Left ventricle myocardium inferior (tissue), 1 donor: ENCODE measurements at regions not wholly inside any gene's neighbourhood (a gene's known extent, or its start where the extent isn't known, plus 50 kb on each side); places are given as distances from the start of the nearest gene placed in this dataset.
"Not testable (repeated sequence)": the region's sequence is repeated elsewhere in the genome, so short reads cannot be mapped to it uniquely, and the experiment has no call there.

ENCODE experiments used
- DNase-seq: peaks from one replicate; pipeline ENCODE4 v3.0.0-alpha.2; 2020
- H3K27ac ChIP-seq: fragments of 200-600 bp; replicated peaks from 2 replicates; pipeline ENCODE4 v1.8.0; 2021
- H3K27me3 ChIP-seq: fragments of 200-600 bp; 2 replicates; pipeline ENCODE4 v1.8.0; 2021; ENCODE audit warnings: low read depth
- H3K36me3 ChIP-seq: fragments of 200-600 bp; 2 replicates; pipeline ENCODE4 v1.8.0; 2021
- H3K4me1 ChIP-seq: fragments of 200-600 bp; 2 replicates; pipeline ENCODE4 v1.8.0; 2021
- H3K4me3 ChIP-seq: fragments of 200-600 bp; 2 replicates; pipeline ENCODE4 v1.8.0; 2021; ENCODE audit warnings: mild to moderate bottlenecking, moderate library complexity
- H3K9me3 ChIP-seq: fragments of 200-600 bp; replicated peaks from 2 replicates; pipeline ENCODE4 v1.8.0; 2021
- CTCF ChIP-seq: fragments of 200-600 bp; IDR thresholded peaks from 2 replicates; pipeline ENCODE4 v1.8.0; 2021; ENCODE audit warnings: antibody characterized with exemption, mild to moderate bottlenecking, borderline replicate concordance
- intact Hi-C: fragments of 100-400 bp; cut with micrococcal nuclease; formaldehyde crosslinking; loops from one replicate; pipeline ENCODE4 v1.11.0; 2022
- donor health status: DM: no; HTN: yes; CAD: no; lungs with severe emphysema.

GRCh38 chr3:64438066-64438465, 212.8 kb upstream of the PRICKLE2 start:
- H3K36me3 ChIP-seq: no peaks in the 10 kb centered on the region
- intact Hi-C loops: no loop called here
- no peak overlapping the region for H3K27ac ChIP-seq
- no peak overlapping the region for H3K4me3 ChIP-seq
- TF ChIP-seq CTCF: no peak
- peaks cover 81% of the 10 kb centered on the region for H3K27me3 ChIP-seq
- peaks cover 12% of the 10 kb centered on the region for H3K9me3 ChIP-seq
- DNase-seq: no peak
- no peaks in the 10 kb centered on the region for H3K4me1 ChIP-seq

- Histone ChIP-seq H3K27me3 (peaks cover 72% of the 10 kb centered on the region), H3K4me1 (no peaks in the 10 kb centered on the region), H3K36me3 (no peaks in the 10 kb centered on the region), H3K9me3 (peaks cover 12% of the 10 kb centered on the region), H3K27ac (no peak overlapping the region), H3K4me3 (no peak overlapping the region)
- intact Hi-C loops: no loop called here
- DNase-seq: no peak
- no peak for TF ChIP-seq CTCF
These were observed 211.9 kb upstream of the PRICKLE2 start for GRCh38 chr3:64437131-64437530.

- DNase-seq, H3K36me3 ChIP-seq, intact Hi-C loops, H3K4me3 ChIP-seq, H3K27ac ChIP-seq, H3K4me1 ChIP-seq: not testable (repeated sequence)
- peaks cover 16% of the 10 kb centered on the region for H3K9me3 ChIP-seq
- peaks cover 51% of the 10 kb centered on the region for H3K27me3 ChIP-seq
These were observed 209.8 kb upstream of the PRICKLE2 start for GRCh38 chr3:64435023-64435422.

GRCh38 chr3:64432870-64433269, 207.6 kb upstream of the PRICKLE2 start:
- no peak for TF ChIP-seq CTCF
- Histone ChIP-seq H3K27me3 (peaks cover 35% of the 10 kb centered on the region), H3K27ac (no peak overlapping the region), H3K4me3 (no peak overlapping the region), H3K9me3 (peaks cover 16% of the 10 kb centered on the region), H3K4me1 (no peaks in the 10 kb centered on the region), H3K36me3 (no peaks in the 10 kb centered on the region)
- intact Hi-C loops: no loop called here
- no peak for DNase-seq

- Histone ChIP-seq H3K27me3 (peaks cover 30% of the 10 kb centered on the region), H3K4me3 (no peak overlapping the region), H3K36me3 (no peaks in the 10 kb centered on the region), H3K4me1 (no peaks in the 10 kb centered on the region), H3K9me3 (peaks cover 16% of the 10 kb centered on the region), H3K27ac (no peak overlapping the region)
- DNase-seq: no peak
- intact Hi-C loops: no loop called here
- TF ChIP-seq CTCF: no peak
These were observed 206.3 kb upstream of the PRICKLE2 start for GRCh38 chr3:64431526-64432091.

DNA sequence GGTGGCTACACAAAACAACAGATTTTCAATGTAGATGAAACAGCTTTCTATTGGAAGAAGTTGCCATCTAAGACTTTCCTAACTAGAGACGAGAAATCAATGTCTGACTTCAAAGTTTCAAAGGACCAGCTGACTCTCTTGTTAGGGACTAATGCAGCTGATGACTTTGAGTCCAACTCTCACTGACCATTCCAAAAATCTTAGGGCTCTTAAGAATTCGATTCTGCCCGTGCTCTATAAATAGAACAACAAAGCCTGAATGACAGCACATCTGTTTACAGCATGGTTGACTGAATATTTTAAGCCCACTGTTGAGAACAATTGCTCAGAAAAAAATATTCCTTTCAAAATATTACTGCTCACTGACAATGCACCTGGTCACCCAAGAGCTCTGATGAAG, 202.4 kb upstream of the PRICKLE2 start:
- DNase-seq: no peak
- Histone ChIP-seq H3K4me3 (no peak overlapping the region), H3K27ac (no peak overlapping the region), H3K27me3 (no peaks in the 10 kb centered on the region), H3K36me3 (no peaks in the 10 kb centered on the region), H3K4me1 (no peaks in the 10 kb centered on the region), H3K9me3 (peaks cover 5% of the 10 kb centered on the region)
- TF ChIP-seq CTCF: no peak
- intact Hi-C loops: no loop called here
